ENCODE measurements at regions not wholly inside any gene's neighbourhood (a gene's known extent, or its start where the extent isn't known, plus 50 kb on each side); places are given as distances from the start of the nearest gene placed in this dataset.
A peak's percentile ranks its signal among the peaks of the same experiment; 100 is the strongest.
"Not testable (repeated sequence)": the region's sequence is repeated elsewhere in the genome, so short reads cannot be mapped to it uniquely, and the experiment has no call there.

DNA sequence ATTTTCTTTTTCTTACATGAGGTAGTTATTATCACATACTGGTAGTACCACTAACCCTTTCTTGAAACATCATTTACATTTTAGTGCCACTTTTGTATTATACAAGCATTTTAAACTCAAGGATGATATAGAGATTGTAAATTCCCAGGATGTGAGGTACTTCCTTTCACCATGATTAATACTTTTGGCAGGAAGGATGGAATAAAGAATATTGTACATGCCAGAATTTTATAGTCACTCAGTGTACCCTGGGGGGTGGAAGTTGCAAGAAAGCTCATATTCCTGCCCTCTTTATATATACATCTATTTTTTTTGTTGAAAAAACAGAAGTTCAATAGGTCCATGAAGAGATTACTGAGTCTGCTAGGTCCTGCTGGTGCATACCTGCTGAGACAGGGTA, 141.0 kb upstream of the PLSCR5 start:
- ATAC-seq (no peak), DNase-seq (ENCODE audit: missing footprints) (no peak)
- intact Hi-C loops (cut with DNase I): no loop called here

GRCh38 chr3:146739203-146739671, 134.1 kb upstream of the PLSCR5 start:
- intact Hi-C loops (cut with DNase I): no loop called here
- no peak for ATAC-seq
- DNase-seq (ENCODE audit: missing footprints): no peak

GRCh38 chr3:146732325-146732724, 127.2 kb upstream of the PLSCR5 start:
- intact Hi-C loops (cut with DNase I): no loop called here
- no peak for ATAC-seq
- DNase-seq (ENCODE audit: missing footprints): no peak

DNA sequence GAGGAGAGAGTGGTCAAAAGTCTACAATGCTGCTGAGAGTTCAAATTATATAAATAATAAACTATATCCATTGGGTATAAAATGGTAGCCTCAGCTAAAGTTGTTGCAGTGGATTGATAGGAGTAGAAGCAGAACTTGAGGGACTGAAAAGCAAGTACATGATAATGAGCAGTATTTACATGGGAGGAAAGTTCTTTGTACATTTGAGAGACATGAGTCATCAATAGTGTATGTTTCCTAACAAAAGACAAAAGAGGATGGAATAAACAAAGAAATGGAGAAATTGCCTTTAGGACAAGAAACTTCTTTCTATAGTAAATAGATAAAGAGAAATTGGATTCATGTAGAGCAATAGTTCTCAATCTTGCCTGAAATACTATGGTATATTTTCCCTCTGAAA, 110.0 kb upstream of the PLSCR5 start:
- intact Hi-C loops (cut with DNase I): no loop called here
- no peak for ATAC-seq

GRCh38 chr3:146712806-146713205, 107.7 kb upstream of the PLSCR5 start:
- DNase-seq (ENCODE audit: missing footprints): no peak
- intact Hi-C loops (cut with DNase I): no loop called here
- no peak for ATAC-seq

More for the DNA sequence above, 110.0 kb upstream of the PLSCR5 start:
- no peak for DNase-seq (ENCODE audit: missing footprints)

- DNase-seq (ENCODE audit: missing footprints) (no peak), ATAC-seq (no peak)
- intact Hi-C loops (cut with DNase I): no loop called here
Observed at GRCh38 chr3:146709969-146710368, 104.8 kb upstream of the PLSCR5 start.

- ATAC-seq: no peak
- intact Hi-C loops (cut with DNase I): no loop called here
Observed at GRCh38 chr3:146705225-146705624, 100.1 kb upstream of the PLSCR5 start.

GRCh38 chr3:146702237-146702636, 97.1 kb upstream of the PLSCR5 start:
- intact Hi-C loops (cut with DNase I): no loop called here
- ATAC-seq (no peak), DNase-seq (ENCODE audit: missing footprints) (no peak)

More at GRCh38 chr3:146705225-146705624, 100.1 kb upstream of the PLSCR5 start:
- no peak for DNase-seq (ENCODE audit: missing footprints)

- no peak for ATAC-seq
- DNase-seq (ENCODE audit: missing footprints): no peak
- intact Hi-C loops (cut with DNase I): no loop called here
Observed at GRCh38 chr3:146701246-146701645, 96.1 kb upstream of the PLSCR5 start.

DNA sequence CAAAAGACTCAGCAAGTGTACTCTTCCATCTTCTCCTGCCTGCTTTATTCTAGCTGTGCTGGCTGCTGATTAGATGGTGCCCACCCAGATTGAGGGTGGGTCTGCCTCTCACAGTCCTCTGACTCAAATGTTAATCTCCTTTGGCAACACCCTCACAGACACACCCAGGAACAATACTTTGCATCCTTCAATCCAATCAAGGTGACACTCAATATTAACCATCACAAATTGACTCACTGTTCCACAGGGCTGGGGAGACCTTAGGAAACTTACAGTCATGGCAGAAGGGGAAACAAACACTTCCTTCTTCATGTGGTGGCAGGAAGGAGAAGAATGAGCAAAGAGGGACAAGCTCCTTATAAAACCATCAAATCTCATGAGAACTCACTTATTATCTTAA, 94.9 kb upstream of the PLSCR5 start:
- not testable (repeated sequence) for ATAC-seq; DNase-seq (ENCODE audit: missing footprints)

GRCh38 chr3:146692254-146692653, 87.1 kb upstream of the PLSCR5 start:
- intact Hi-C loops (cut with DNase I): no loop called here
- ATAC-seq: no peak

More for the DNA sequence above, 94.9 kb upstream of the PLSCR5 start:
- intact Hi-C loops (cut with DNase I): not testable (repeated sequence)

DNA sequence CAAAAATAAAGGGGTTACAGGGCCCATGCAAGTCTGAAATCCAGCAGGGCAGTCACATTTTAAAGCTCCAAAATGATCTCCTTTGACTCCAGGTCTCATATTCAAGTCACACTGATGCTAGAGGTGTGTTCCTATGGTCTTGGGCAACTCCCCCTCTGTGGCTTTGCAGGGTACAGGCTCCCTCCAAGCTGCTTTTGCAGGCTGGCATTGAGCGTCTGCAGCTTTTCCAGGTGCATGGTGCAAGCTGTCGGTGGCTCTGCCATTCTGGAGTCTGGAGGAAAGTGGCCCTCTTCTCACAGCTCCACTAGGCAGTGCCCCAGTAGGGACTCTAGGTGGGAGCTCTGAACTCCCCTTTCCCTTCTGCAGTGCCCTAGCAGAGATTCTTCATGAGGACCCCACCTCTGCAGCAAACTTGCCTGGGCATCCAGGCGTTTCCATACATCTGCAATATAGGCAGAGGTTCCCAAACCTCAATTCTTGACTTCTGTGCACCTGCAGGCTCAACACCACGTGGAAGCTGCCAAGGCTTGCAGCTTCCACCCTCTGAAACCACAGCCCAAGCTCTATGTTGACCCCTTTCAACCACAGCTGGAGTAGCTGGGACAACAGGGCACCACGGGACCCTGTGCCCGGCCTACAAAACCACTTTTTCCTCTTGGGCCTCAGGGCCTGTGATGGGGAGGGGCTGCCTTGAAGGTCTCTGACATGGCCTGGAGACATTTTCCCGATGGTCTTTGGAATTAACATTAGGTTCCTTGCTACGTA, 80.1 kb upstream of the PLSCR5 start:
- no peak for ATAC-seq
- DNase-seq (ENCODE audit: missing footprints): peak; percentile 11
- intact Hi-C loops (cut with DNase I): no loop called here

More at GRCh38 chr3:146692254-146692653, 87.1 kb upstream of the PLSCR5 start:
- DNase-seq (ENCODE audit: missing footprints): no peak

DNA sequence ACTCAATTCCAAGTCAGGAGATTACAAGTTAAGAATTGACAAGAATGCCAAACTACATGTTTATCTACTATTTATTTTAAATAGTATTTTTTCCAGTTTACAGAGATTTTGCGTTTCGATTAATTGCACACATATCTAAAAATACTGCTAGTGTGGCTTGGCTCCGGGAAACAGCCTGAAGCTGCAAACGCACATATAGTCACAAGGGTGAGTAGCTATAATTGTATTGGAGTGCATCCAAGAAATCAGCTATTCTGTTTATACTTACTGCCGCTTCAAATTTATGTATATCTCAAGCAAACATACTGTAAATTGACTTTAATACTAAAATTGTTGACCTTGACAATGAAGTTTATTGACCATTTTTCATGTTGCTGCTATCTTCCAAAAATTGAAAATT, 77.0 kb upstream of the PLSCR5 start:
- no peak for DNase-seq (ENCODE audit: missing footprints)
- no peak for ATAC-seq
- intact Hi-C loops (cut with DNase I): no loop called here

GRCh38 chr3:146680617-146681016, 75.5 kb upstream of the PLSCR5 start:
- DNase-seq (ENCODE audit: missing footprints) (no peak), ATAC-seq (no peak)
- intact Hi-C loops (cut with DNase I): no loop called here

GRCh38 chr3:146679995-146680394, 74.8 kb upstream of the PLSCR5 start:
- DNase-seq (ENCODE audit: missing footprints) (no peak), ATAC-seq (no peak)
- intact Hi-C loops (cut with DNase I): no loop called here

DNA sequence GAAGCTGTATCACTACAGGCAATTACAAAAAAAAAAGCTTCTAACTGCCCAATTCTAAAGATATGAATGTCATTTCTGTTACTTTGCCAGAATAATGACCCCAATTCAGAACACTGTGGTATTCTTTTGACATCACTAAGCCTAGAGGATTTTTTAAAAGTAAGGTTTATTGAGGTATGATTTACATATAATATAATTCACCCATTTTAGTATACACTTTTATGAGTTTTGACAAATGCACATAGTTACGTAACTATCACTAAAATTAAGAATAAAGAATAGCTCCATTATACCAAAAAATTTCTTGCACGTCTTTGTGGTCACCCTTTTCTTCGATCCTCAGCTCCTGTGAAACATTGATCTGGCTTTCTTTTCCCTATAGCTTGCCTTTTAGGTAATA, 74.0 kb upstream of the PLSCR5 start:
- intact Hi-C loops (cut with DNase I): no loop called here
- DNase-seq (ENCODE audit: missing footprints): no peak
- ATAC-seq: no peak

DNA sequence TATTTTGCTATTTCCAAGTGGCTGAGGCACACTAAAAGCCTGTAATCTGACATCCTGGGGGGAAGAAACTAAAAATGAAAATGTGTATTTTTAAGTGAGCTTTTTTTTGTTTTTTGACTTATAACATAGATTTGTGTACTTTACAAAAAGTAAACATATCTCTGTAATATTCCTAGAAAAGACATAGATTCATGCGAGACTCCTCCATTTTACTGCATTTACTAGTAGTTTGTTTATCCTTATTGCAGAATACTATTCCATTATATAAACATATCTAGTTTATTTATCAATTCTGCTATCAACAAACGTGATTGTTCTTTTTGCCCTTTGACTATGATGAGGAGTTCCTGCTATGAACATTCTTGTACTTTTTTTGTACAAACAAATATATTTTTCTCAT, 67.8 kb upstream of the PLSCR5 start:
- intact Hi-C loops (cut with DNase I): no loop called here
- DNase-seq (ENCODE audit: missing footprints) (no peak), ATAC-seq (no peak)

DNA sequence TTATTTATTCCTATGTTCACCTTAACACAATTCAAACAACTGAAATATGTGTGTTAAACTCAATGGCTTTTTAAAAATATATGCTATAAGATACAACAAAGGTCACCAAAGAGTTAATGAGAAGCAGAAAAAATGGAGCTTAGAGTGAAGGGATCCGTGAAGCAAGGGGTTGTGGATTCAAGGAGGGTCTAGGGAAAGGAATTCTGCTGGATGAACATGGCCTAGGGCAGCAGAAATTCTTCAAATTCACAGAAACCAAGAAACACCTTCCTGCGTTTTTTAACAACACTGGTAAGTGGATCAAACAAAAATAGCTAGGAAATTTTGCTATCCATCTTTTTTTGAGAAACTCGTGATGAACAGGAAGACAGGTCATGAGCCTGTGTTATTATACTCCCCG, 59.3 kb upstream of the PLSCR5 start:
- DNase-seq (ENCODE audit: missing footprints) (no peak), ATAC-seq (no peak)
- intact Hi-C loops (cut with DNase I): no loop called here

GRCh38 chr3:146658841-146659240, 53.7 kb upstream of the PLSCR5 start:
- DNase-seq (ENCODE audit: missing footprints) (peak; percentile 25), ATAC-seq (no peak)
- intact Hi-C loops (cut with DNase I): no loop called here

DNA sequence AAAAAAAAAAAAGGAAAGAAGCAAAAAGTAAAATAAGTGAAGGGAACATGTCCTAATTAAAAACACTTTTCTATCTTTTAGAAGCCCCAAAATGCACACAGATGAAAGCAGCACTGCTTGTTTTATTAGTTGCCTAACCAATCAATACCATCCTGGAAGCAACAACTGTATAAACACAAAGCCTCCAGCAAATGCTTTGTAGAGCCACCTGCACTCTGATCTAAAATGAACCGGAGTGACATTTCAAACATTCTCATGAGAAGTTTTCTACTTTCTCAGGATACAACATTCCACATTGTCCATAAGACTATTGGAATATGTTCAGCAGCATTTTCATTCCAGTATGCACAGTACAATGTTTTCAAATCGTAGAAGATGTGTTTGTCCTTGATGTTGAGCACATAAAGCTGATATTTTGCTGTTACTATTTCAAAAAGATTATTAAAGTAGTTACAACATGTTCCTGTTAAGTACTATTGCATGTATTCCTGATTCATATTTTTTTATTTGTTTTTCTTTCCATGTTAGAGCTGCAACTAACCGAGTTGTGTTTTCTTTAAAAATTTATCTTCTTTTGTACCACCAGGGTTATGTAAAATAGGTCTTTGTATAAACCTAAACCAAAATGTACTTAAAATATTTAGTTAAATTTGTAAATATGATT, 50.3 kb upstream of the PLSCR5 start:
- intact Hi-C loops (cut with DNase I): no loop called here
- DNase-seq (ENCODE audit: missing footprints) (no peak), ATAC-seq (no peak)
